ENCODE measurements at regions not wholly inside any gene's neighbourhood (a gene's known extent, or its start where the extent isn't known, plus 50 kb on each side); places are given as distances from the start of the nearest gene placed in this dataset.

DNA sequence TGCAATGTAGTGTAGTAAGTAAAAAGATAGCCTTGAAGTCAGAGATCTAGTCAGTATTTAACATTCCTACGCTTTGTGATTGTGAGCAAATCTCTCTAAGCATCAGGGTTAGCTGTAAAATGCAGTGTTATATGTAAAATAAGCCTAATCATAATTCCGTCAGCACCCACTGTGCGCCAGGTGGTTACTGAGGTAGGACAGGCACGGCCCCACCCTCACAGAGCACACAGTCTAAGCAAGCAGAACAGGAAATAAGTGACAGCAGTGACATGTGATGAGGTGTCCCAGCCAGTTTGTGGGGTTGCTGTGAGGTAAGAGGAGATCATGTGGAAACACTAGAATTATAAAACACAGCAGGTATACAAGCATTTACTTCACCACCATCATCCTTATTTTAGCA, 267.1 kb downstream of the ICOS start:
- BruUV-seq (replicated peaks): no TSS peak
- ChIA-PET CTCF (ENCODE audit: unreplicated experiment) (no interaction called here), POLR2A (interaction anchor here (0.7 kb wide), 1 partner anchor 52 kb away, joined by 3 read pairs; no protein-coding TSS in a partner anchor)
- no peaks in the 10 kb centered on the region for H3K9me2 ChIP-seq (ENCODE audit: insufficient read depth, low read length)
- H3K79me2 ChIP-seq (ENCODE audit: insufficient read depth, low read depth, low read length): no peaks in the 10 kb centered on the region
- H3K4me1 ChIP-seq (ENCODE audit: insufficient read depth, low read length, poor library complexity, severe bottlenecking): no peaks in the 10 kb centered on the region
- intact Hi-C loops (cut with micrococcal nuclease; ENCODE audit: unreplicated experiment): no loop called here
- H2AFZ ChIP-seq (ENCODE audit: low read length): no peak overlapping the region
- no peaks in the 10 kb centered on the region for H3K36me3 ChIP-seq (ENCODE audit: insufficient read depth, low read length)
- no peaks in the 10 kb centered on the region for H3K9me3 ChIP-seq (ENCODE audit: low read length)
- H3K27ac ChIP-seq (ENCODE audit: low read depth, low read length, poor library complexity, severe bottlenecking): no peak overlapping the region
- no peak for TF ChIP-seq EZH2phosphoT487 (IDR thresholded peaks at IDR 0.05; ENCODE audit: borderline replicate concordance, low read depth, low read length)
- TF ChIP-seq, protein P1, sequence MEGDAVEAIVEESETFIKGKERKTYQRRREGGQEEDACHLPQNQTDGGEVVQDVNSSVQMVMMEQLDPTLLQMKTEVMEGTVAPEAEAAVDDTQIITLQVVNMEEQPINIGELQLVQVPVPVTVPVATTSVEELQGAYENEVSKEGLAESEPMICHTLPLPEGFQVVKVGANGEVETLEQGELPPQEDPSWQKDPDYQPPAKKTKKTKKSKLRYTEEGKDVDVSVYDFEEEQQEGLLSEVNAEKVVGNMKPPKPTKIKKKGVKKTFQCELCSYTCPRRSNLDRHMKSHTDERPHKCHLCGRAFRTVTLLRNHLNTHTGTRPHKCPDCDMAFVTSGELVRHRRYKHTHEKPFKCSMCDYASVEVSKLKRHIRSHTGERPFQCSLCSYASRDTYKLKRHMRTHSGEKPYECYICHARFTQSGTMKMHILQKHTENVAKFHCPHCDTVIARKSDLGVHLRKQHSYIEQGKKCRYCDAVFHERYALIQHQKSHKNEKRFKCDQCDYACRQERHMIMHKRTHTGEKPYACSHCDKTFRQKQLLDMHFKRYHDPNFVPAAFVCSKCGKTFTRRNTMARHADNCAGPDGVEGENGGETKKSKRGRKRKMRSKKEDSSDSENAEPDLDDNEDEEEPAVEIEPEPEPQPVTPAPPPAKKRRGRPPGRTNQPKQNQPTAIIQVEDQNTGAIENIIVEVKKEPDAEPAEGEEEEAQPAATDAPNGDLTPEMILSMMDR (conservative IDR thresholded peaks at IDR 0.05; ENCODE audit: low read length): no peak
- no peak for DNase-seq (ENCODE audit: low spot score)
- no peak overlapping the region for H3K4me3 ChIP-seq (ENCODE audit: low read depth, low read length, poor library complexity, severe bottlenecking)
- H3K4me2 ChIP-seq (ENCODE audit: low read length): no peak overlapping the region
- no peaks in the 10 kb centered on the region for H4K20me1 ChIP-seq (ENCODE audit: insufficient read depth, low read length)

DNA sequence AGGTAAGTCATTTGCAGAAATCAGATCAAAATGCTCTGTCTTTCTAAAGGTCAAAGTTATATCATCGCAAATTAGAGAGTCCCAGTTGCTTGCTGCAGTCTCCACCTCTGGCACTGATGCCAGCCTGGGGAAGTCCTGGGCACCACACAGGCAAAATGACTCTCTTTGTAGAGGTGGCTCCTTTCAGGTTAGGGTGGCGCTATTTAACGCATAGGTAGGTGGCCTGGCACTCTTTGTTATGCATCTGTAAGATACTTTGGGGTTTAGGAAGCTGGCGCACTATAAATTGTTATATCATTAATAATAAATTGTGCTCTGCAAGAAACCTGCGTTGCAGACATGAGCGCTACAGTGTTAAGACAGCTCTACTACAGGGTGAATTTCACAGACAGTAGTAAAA, 268.5 kb downstream of the ICOS start:
- CTCF ChIA-PET (ENCODE audit: unreplicated experiment): no interaction called here
- H3K4me3 ChIP-seq (ENCODE audit: low read depth, low read length, poor library complexity, severe bottlenecking): no peak overlapping the region
- H3K4me1 ChIP-seq (ENCODE audit: insufficient read depth, low read length, poor library complexity, severe bottlenecking): no peaks in the 10 kb centered on the region
- no peaks in the 10 kb centered on the region for H3K79me2 ChIP-seq (ENCODE audit: insufficient read depth, low read depth, low read length)
- H2AFZ ChIP-seq (ENCODE audit: low read length): no peak overlapping the region
- BruUV-seq (replicated peaks): no TSS peak
- H4K20me1 ChIP-seq (ENCODE audit: insufficient read depth, low read length): no peaks in the 10 kb centered on the region
- POLR2A ChIA-PET: interaction anchor here (0.7 kb wide), 1 partner anchor 114 kb away, joined by 4 read pairs; no protein-coding TSS in a partner anchor
- no peak for DNase-seq (ENCODE audit: low spot score)
- no peaks in the 10 kb centered on the region for H3K9me3 ChIP-seq (ENCODE audit: low read length)
- no peak overlapping the region for H3K4me2 ChIP-seq (ENCODE audit: low read length)
- H3K36me3 ChIP-seq (ENCODE audit: insufficient read depth, low read length): no peaks in the 10 kb centered on the region
- H3K27ac ChIP-seq (ENCODE audit: low read depth, low read length, poor library complexity, severe bottlenecking): no peak overlapping the region
- no peaks in the 10 kb centered on the region for H3K9me2 ChIP-seq (ENCODE audit: insufficient read depth, low read length)
- intact Hi-C loops (cut with micrococcal nuclease; ENCODE audit: unreplicated experiment): no loop called here
- TF ChIP-seq, protein P1 (conservative IDR thresholded peaks at IDR 0.05; ENCODE audit: low read length): no peak
- no peak for TF ChIP-seq EZH2phosphoT487 (IDR thresholded peaks at IDR 0.05; ENCODE audit: borderline replicate concordance, low read depth, low read length)

DNA sequence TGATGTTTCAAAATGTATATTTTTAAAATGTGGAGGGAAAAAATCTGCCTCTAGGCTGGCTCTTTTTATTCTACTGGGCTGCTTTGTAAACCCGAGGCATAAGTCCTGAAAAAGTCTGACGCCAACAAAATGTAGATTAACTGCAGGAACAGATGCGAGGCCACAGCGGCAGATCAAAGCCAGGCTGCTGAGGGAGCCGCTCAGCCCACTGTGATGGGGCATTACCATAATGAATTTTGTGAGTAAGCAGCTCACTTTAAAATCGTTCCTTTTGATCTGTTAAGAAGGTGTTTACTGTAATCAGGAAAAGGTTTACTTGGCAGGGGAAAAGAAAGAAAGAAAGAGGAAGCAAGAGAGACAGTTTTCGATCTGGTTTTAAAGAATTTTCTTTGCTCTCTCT, 269.0 kb downstream of the ICOS start:
- no peak overlapping the region for H3K27ac ChIP-seq (ENCODE audit: low read depth, low read length, poor library complexity, severe bottlenecking)
- H3K9me2 ChIP-seq (ENCODE audit: insufficient read depth, low read length): no peaks in the 10 kb centered on the region
- DNase-seq (ENCODE audit: low spot score): no peak
- ChIA-PET CTCF (ENCODE audit: unreplicated experiment) (no interaction called here), POLR2A (interaction anchor here (0.7 kb wide), 1 partner anchor 114 kb away, joined by 4 read pairs; no protein-coding TSS in a partner anchor)
- no peaks in the 10 kb centered on the region for H3K36me3 ChIP-seq (ENCODE audit: insufficient read depth, low read length)
- TF ChIP-seq EZH2phosphoT487 (IDR thresholded peaks at IDR 0.05; ENCODE audit: borderline replicate concordance, low read depth, low read length): no peak
- TF ChIP-seq, protein P1 (conservative IDR thresholded peaks at IDR 0.05; ENCODE audit: low read length): no peak
- BruUV-seq (replicated peaks): no TSS peak
- intact Hi-C loops (cut with micrococcal nuclease; ENCODE audit: unreplicated experiment): no loop called here
- H4K20me1 ChIP-seq (ENCODE audit: insufficient read depth, low read length): no peaks in the 10 kb centered on the region
- H2AFZ ChIP-seq (ENCODE audit: low read length): no peak overlapping the region
- no peak overlapping the region for H3K4me3 ChIP-seq (ENCODE audit: low read depth, low read length, poor library complexity, severe bottlenecking)
- H3K79me2 ChIP-seq (ENCODE audit: insufficient read depth, low read depth, low read length): no peaks in the 10 kb centered on the region
- H3K4me2 ChIP-seq (ENCODE audit: low read length): no peak overlapping the region
- H3K9me3 ChIP-seq (ENCODE audit: low read length): no peaks in the 10 kb centered on the region
- no peaks in the 10 kb centered on the region for H3K4me1 ChIP-seq (ENCODE audit: insufficient read depth, low read length, poor library complexity, severe bottlenecking)
